ENCODE measurements at regions not wholly inside any gene's neighbourhood (a gene's known extent, or its start where the extent isn't known, plus 50 kb on each side); places are given as distances from the start of the nearest gene placed in this dataset.

- TF ChIP-seq POLR2A (IDR thresholded peaks at IDR 0.05) (no peak), CTCF (IDR thresholded peaks at IDR 0.05) (no peak), POLR2AphosphoS5 (IDR thresholded peaks at IDR 0.05) (no peak), EP300 (IDR thresholded peaks at IDR 0.05) (no peak)
Measured at GRCh38 chr1:98496256-98496995, 165.1 kb upstream of the SNX7 start.
